GM19043 (cell line): ENCODE measurements at regions not wholly inside any gene's neighbourhood (a gene's known extent, or its start where the extent isn't known, plus 50 kb on each side); places are given as distances from the start of the nearest gene placed in this dataset.
"Not testable (repeated sequence)": the region's sequence is repeated elsewhere in the genome, so short reads cannot be mapped to it uniquely, and the experiment has no call there.

ENCODE experiments used
- ATAC-seq: cut with Tn5 transposase; IDR thresholded peaks from one replicate; pipeline ENCODE4 v1.9.1; 2021; ENCODE audit warnings: low read depth; ENCODE audit not compliant: unreplicated experiment

GRCh38 chr17:5745111-5745813 lies 161.0 kb upstream of the NLRP1 start:
- no peak for ATAC-seq

GRCh38 chr17:5747276-5747675 lies 163.0 kb upstream of the NLRP1 start:
- no peak for ATAC-seq

GRCh38 chr17:5747964-5748363 lies 163.7 kb upstream of the NLRP1 start:
- ATAC-seq: no peak

- no peak for ATAC-seq
Measured at GRCh38 chr17:5753421-5753820, 169.1 kb upstream of the NLRP1 start.

- no peak for ATAC-seq
Measured at GRCh38 chr17:5757314-5757907, 173.1 kb upstream of the NLRP1 start.

GRCh38 chr17:5758651-5759050 lies 174.3 kb upstream of the NLRP1 start:
- ATAC-seq: no peak

- no peak for ATAC-seq
Measured at GRCh38 chr17:5759501-5759925, 175.2 kb upstream of the NLRP1 start.

GRCh38 chr17:5762191-5762590 lies 177.9 kb upstream of the NLRP1 start:
- ATAC-seq: no peak

GRCh38 chr17:5763595-5764306 lies 179.4 kb upstream of the NLRP1 start:
- no peak for ATAC-seq

- ATAC-seq: no peak
Measured at GRCh38 chr17:5769593-5770354, 185.5 kb upstream of the NLRP1 start.

- no peak for ATAC-seq
Measured at GRCh38 chr17:5770441-5771270, 186.3 kb upstream of the NLRP1 start.

GRCh38 chr17:5771271-5771577 lies 186.9 kb upstream of the NLRP1 start:
- not testable (repeated sequence) for ATAC-seq

- not testable (repeated sequence) for ATAC-seq
Measured at GRCh38 chr17:5772017-5772416, 187.7 kb upstream of the NLRP1 start.

- no peak for ATAC-seq
Measured at GRCh38 chr17:5772720-5773119, 188.4 kb upstream of the NLRP1 start.

- no peak for ATAC-seq
Measured at GRCh38 chr17:5773816-5774360, 189.6 kb upstream of the NLRP1 start.

- ATAC-seq: no peak
Measured at GRCh38 chr17:5775098-5775497, 190.8 kb upstream of the NLRP1 start.

- no peak for ATAC-seq
Measured at GRCh38 chr17:5780476-5780875, 196.2 kb upstream of the NLRP1 start.

- no peak for ATAC-seq
Measured at GRCh38 chr17:5781236-5781927, 197.1 kb upstream of the NLRP1 start.

- no peak for ATAC-seq
Measured at GRCh38 chr17:5783269-5783668, 199.0 kb upstream of the NLRP1 start.
